HG03469 (cell line): ENCODE measurements at regions not wholly inside any gene's neighbourhood (a gene's known extent, or its start where the extent isn't known, plus 50 kb on each side); places are given as distances from the start of the nearest gene placed in this dataset.
"Not testable (repeated sequence)": the region's sequence is repeated elsewhere in the genome, so short reads cannot be mapped to it uniquely, and the experiment has no call there.

Source experiments
- ATAC-seq: cut with Tn5 transposase; IDR thresholded peaks from one replicate; pipeline ENCODE4 v1.9.1; 2021; ENCODE audit warnings: mild to moderate bottlenecking, moderate library complexity, moderate number of reproducible peaks; ENCODE audit not compliant: unreplicated experiment

- no peak for ATAC-seq
Observed at GRCh38 chr1:200496937-200497336, 87.1 kb upstream of the ZNF281 start.

- no peak for ATAC-seq
Observed at GRCh38 chr1:200495901-200496300, 86.1 kb upstream of the ZNF281 start.

- no peak for ATAC-seq
Observed at GRCh38 chr1:200493344-200493743, 83.5 kb upstream of the ZNF281 start.

GRCh38 chr1:200491103-200491502 lies 81.3 kb upstream of the ZNF281 start:
- no peak for ATAC-seq

GRCh38 chr1:200490183-200490582 lies 80.3 kb upstream of the ZNF281 start:
- ATAC-seq, result no peak

- no peak for ATAC-seq
Observed at GRCh38 chr1:200488375-200489165, 78.7 kb upstream of the ZNF281 start.

- no peak for ATAC-seq
Observed at GRCh38 chr1:200487650-200488049, 77.8 kb upstream of the ZNF281 start.

- ATAC-seq, result no peak
Observed at GRCh38 chr1:200486634-200487033, 76.8 kb upstream of the ZNF281 start.

- not testable (repeated sequence) for ATAC-seq
Observed at GRCh38 chr1:200484438-200484946, 74.7 kb upstream of the ZNF281 start.

- ATAC-seq, result peak; percentile 99
Observed at GRCh38 chr1:200483491-200484143, 73.8 kb upstream of the ZNF281 start.

- no peak for ATAC-seq
Observed at GRCh38 chr1:200480964-200481363, 71.1 kb upstream of the ZNF281 start.

- no peak for ATAC-seq
Observed at GRCh38 chr1:200479816-200480215, 70.0 kb upstream of the ZNF281 start.

GRCh38 chr1:200478945-200479558 lies 69.2 kb upstream of the ZNF281 start:
- no peak for ATAC-seq

GRCh38 chr1:200478239-200478623 lies 68.4 kb upstream of the ZNF281 start:
- ATAC-seq, result no peak

GRCh38 chr1:200474633-200475032 lies 64.8 kb upstream of the ZNF281 start:
- no peak for ATAC-seq

- peak; percentile 69 for ATAC-seq
Observed at GRCh38 chr1:200473698-200474371, 64.0 kb upstream of the ZNF281 start.

- no peak for ATAC-seq
Observed at GRCh38 chr1:200471739-200472138, 61.9 kb upstream of the ZNF281 start.

- no peak for ATAC-seq
Observed at GRCh38 chr1:200468264-200469001, 58.6 kb upstream of the ZNF281 start.

GRCh38 chr1:200464784-200465400 lies 55.1 kb upstream of the ZNF281 start:
- ATAC-seq, result no peak
